GM12878 (cell line): ENCODE measurements at regions not wholly inside any gene's neighbourhood (a gene's known extent, or its start where the extent isn't known, plus 50 kb on each side); places are given as distances from the start of the nearest gene placed in this dataset.

Experiments
- ATAC-seq: fragments of 200-7000 bp; cut with Tn5 transposase; 3 replicates; pipeline ENCODE4 v1.9.1; 2020; ENCODE audit warnings: mild to moderate bottlenecking, moderate library complexity
- BruUV-seq: library from RNA; stranded (reverse); fragments of 400-500 nt; replicated peaks from 2 replicates; lab custom pipeline; 2021; lab: Mats Ljungman, UMichigan
- CTCF ChIA-PET: fragments of 300-600 bp; sonication (Branson Sonifier 250); formaldehyde crosslinking; extraction: SDS; loops from one replicate; lab custom pipeline; 2021; ENCODE audit warnings: inconsistent platforms; lab: Yijun Ruan, JAX
- POLR2A ChIA-PET: fragments of 350-600 bp; formaldehyde crosslinking; extraction: SDS; loops from one replicate; lab custom pipeline; 2021; ENCODE audit warnings: inconsistent platforms; lab: Charles Lee
- RAD21 ChIA-PET: fragments of 300-600 bp; sonication (Branson Sonifier 250); formaldehyde crosslinking; loops from one replicate; lab custom pipeline; 2023; ENCODE audit warnings: antibody characterized with exemption; ENCODE audit not compliant: unreplicated experiment; lab: Charles Lee
- SMC1A ChIA-PET: fragments of 300-600 bp; sonication (Branson Sonifier 250); formaldehyde crosslinking; loops from one replicate; lab custom pipeline; 2023; ENCODE audit not compliant: unreplicated experiment, uncharacterized antibody; lab: Charles Lee
- DNase-seq: peaks from one replicate; pipeline ENCODE4 v3.0.0-alpha.2; 2011; ENCODE audit warnings: low read depth, low spot score
- FAIRE-seq: peaks from 3 replicates; lab custom pipeline; 2011; peaks lifted over from hg19 to GRCh38; lab: Jason Lieb, UNC
- H2AFZ ChIP-seq: 2 replicates; pipeline ENCODE4 v1.6.0; 2011; ENCODE audit warnings: low read depth, low read length, control low read depth; ENCODE audit not compliant: control insufficient read depth
- H3K27ac ChIP-seq: 2 replicates; pipeline ENCODE4 v1.5.1; 2011; ENCODE audit warnings: control low read depth; ENCODE audit not compliant: control insufficient read depth, insufficient read depth
- H3K27me3 ChIP-seq, 2 experiments: replicated peaks in 1 of 2; 2 replicates each; pipeline versions ENCODE4 v1.6.0 to v1.6.1; 2011; ENCODE audit warnings: low read length in 1 of 2; ENCODE audit not compliant: control insufficient read depth in 2 of 2, insufficient read depth in 2 of 2
- H3K36me3 ChIP-seq, 2 experiments: 2 replicates each; pipeline ENCODE4 v1.5.1; 2011; ENCODE audit warnings: low read length in 1 of 2; ENCODE audit not compliant: control insufficient read depth in 2 of 2, insufficient read depth in 2 of 2
- H3K4me1 ChIP-seq: 2 replicates; pipeline ENCODE4 v1.6.1; 2011; ENCODE audit warnings: mild to moderate bottlenecking, low read length, moderate library complexity, mixed read lengths; ENCODE audit not compliant: control insufficient read depth, insufficient read depth
- H3K4me2 ChIP-seq: 2 replicates; pipeline ENCODE4 v1.6.0; 2011; ENCODE audit warnings: control low read depth; ENCODE audit not compliant: control insufficient read depth, insufficient read depth
- H3K4me3 ChIP-seq: fragments of 200-600 bp; sonication (generic); 2 replicates; pipeline ENCODE4 v1.5.1; 2016
- H3K79me2 ChIP-seq: 2 replicates; pipeline ENCODE4 v1.6.0; 2011; ENCODE audit warnings: low read length; ENCODE audit not compliant: control insufficient read depth, insufficient read depth
- H3K9ac ChIP-seq: 2 replicates; pipeline ENCODE4 v1.8.0; 2011; ENCODE audit warnings: low read length, control low read depth, mixed read lengths; ENCODE audit not compliant: control insufficient read depth, insufficient read depth
- H3K9me3 ChIP-seq: replicated peaks from 3 replicates; pipeline ENCODE4 v1.5.1; 2011; ENCODE audit warnings: mild to moderate bottlenecking, low read length; ENCODE audit not compliant: control insufficient read depth, insufficient read depth
- H4K20me1 ChIP-seq: 2 replicates; pipeline ENCODE4 v1.6.0; 2011; ENCODE audit not compliant: control insufficient read depth, insufficient read depth
- BCL3 ChIP-seq: IDR thresholded peaks from 2 replicates; pipeline ENCODE4 v1.6.1; 2011; ENCODE audit warnings: borderline replicate concordance, low read depth, mild to moderate bottlenecking, moderate library complexity, low read length; ENCODE audit not compliant: insufficient read depth, poor library complexity, severe bottlenecking
- HDAC6 ChIP-seq: fragments of 200-600 bp; sonication (generic); IDR thresholded peaks from one replicate; pipeline ENCODE4 v1.8.0; 2017; ENCODE audit warnings: antibody characterized with exemption; ENCODE audit not compliant: unreplicated experiment
- NBN ChIP-seq: fragments of 450-650 bp; IDR thresholded peaks from 2 replicates; pipeline ENCODE4 v1.6.1; 2016
- NFYA ChIP-seq: IDR thresholded peaks from 2 replicates; pipeline ENCODE4 v1.6.1; 2011; ENCODE audit warnings: low read depth, mild to moderate bottlenecking, low read length, improper control_type of control experiment, borderline replicate concordance
- POLR2AphosphoS5 ChIP-seq: IDR thresholded peaks from 2 replicates; pipeline ENCODE4 v1.6.1; 2011; ENCODE audit warnings: mild to moderate bottlenecking, low read length, inconsistent platforms
- SP1 ChIP-seq: IDR thresholded peaks from one replicate; pipeline ENCODE4 v1.6.1; 2011; ENCODE audit warnings: low read depth, low read length
- SREBF1 ChIP-seq: IDR thresholded peaks from 2 replicates; pipeline ENCODE4 v1.6.1; 2012; ENCODE audit warnings: mild to moderate bottlenecking, low read length
- SUZ12 ChIP-seq: fragments of 200-600 bp; sonication (generic); IDR thresholded peaks from one replicate; pipeline ENCODE4 v1.6.1; 2018; ENCODE audit warnings: antibody characterized with exemption, mild to moderate bottlenecking; ENCODE audit not compliant: unreplicated experiment
- ZNF592 ChIP-seq: fragments of 450-650 bp; IDR thresholded peaks from 2 replicates; pipeline ENCODE4 v1.6.1; 2017; ENCODE audit warnings: mild to moderate bottlenecking, moderate library complexity
- ZNF622 ChIP-seq: fragments of 450-650 bp; IDR thresholded peaks from 2 replicates; pipeline ENCODE4 v1.6.1; 2017; ENCODE audit warnings: mild to moderate bottlenecking, inconsistent platforms
- WGBS: methylation state at CpG from one replicate; pipeline ENCODE4 v1.1.6; 2016; ENCODE audit warnings: low lambda C conversion rate; ENCODE audit not compliant: insufficient replicate concordance, insufficient coverage; ENCODE audit errors: missing lambda C conversion rate; 5-methylcytosine and 5-hydroxymethylcytosine counted together
- in situ Hi-C: fragments of 300-500 bp; cut with MboI; formaldehyde crosslinking; loops from 9 replicates; pipeline ENCODE4 v1.14.3; 2018; ENCODE audit warnings: mixed read lengths
- intact Hi-C: fragments of 100-400 bp; cut with micrococcal nuclease; formaldehyde crosslinking; loops from one replicate; pipeline ENCODE4 v1.14.2; 2022; ENCODE audit not compliant: unreplicated experiment
- TF ChIP-seq, protein P1 (sequence below): fragments of 450-650 bp; formaldehyde crosslinking; IDR thresholded peaks from 2 replicates; pipeline ENCODE4 v1.5.0; 2022; ENCODE audit warnings: mild to moderate bottlenecking, missing genetic modification characterization
- TF ChIP-seq, protein P2 (sequence below), 3 experiments: IDR thresholded peaks in 2 of 3; conservative IDR thresholded peaks in 1 of 3; 2 replicates each; pipeline ENCODE4 v1.5.1; 2011; ENCODE audit warnings: low read depth in 3 of 3, low read length in 3 of 3, mild to moderate bottlenecking in 3 of 3, control low read depth in 2 of 3, moderate library complexity in 2 of 3, inconsistent platforms in 1 of 3, mixed read lengths in 1 of 3; ENCODE audit not compliant: control insufficient read depth in 2 of 3, insufficient read depth in 1 of 3; ENCODE audit errors: extremely low read depth in 1 of 3

- H3K9ac ChIP-seq, result no peak overlapping the region
- in situ Hi-C loops (no loop called here), intact Hi-C loops (no loop called here)
- no peak for DNase-seq
- no peak overlapping the region for H3K4me2 ChIP-seq
- TF ChIP-seq SUZ12 (no peak), BCL3 (no peak), ZNF592 (no peak), HDAC6 (no peak), NBN (no peak), POLR2AphosphoS5 (no peak), SREBF1 (no peak), SP1 (no peak), ZNF622 (no peak), NFYA (no peak)
- TF ChIP-seq, protein P1, sequence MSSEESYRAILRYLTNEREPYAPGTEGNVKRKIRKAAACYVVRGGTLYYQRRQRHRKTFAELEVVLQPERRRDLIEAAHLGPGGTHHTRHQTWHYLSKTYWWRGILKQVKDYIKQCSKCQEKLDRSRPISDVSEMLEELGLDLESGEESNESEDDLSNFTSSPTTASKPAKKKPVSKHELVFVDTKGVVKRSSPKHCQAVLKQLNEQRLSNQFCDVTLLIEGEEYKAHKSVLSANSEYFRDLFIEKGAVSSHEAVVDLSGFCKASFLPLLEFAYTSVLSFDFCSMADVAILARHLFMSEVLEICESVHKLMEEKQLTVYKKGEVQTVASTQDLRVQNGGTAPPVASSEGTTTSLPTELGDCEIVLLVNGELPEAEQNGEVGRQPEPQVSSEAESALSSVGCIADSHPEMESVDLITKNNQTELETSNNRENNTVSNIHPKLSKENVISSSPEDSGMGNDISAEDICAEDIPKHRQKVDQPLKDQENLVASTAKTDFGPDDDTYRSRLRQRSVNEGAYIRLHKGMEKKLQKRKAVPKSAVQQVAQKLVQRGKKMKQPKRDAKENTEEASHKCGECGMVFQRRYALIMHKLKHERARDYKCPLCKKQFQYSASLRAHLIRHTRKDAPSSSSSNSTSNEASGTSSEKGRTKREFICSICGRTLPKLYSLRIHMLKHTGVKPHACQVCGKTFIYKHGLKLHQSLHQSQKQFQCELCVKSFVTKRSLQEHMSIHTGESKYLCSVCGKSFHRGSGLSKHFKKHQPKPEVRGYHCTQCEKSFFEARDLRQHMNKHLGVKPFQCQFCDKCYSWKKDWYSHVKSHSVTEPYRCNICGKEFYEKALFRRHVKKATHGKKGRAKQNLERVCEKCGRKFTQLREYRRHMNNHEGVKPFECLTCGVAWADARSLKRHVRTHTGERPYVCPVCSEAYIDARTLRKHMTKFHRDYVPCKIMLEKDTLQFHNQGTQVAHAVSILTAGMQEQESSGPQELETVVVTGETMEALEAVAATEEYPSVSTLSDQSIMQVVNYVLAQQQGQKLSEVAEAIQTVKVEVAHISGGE (CRISPR knock-in tag), result no peak
- TF ChIP-seq, protein P2, sequence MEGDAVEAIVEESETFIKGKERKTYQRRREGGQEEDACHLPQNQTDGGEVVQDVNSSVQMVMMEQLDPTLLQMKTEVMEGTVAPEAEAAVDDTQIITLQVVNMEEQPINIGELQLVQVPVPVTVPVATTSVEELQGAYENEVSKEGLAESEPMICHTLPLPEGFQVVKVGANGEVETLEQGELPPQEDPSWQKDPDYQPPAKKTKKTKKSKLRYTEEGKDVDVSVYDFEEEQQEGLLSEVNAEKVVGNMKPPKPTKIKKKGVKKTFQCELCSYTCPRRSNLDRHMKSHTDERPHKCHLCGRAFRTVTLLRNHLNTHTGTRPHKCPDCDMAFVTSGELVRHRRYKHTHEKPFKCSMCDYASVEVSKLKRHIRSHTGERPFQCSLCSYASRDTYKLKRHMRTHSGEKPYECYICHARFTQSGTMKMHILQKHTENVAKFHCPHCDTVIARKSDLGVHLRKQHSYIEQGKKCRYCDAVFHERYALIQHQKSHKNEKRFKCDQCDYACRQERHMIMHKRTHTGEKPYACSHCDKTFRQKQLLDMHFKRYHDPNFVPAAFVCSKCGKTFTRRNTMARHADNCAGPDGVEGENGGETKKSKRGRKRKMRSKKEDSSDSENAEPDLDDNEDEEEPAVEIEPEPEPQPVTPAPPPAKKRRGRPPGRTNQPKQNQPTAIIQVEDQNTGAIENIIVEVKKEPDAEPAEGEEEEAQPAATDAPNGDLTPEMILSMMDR (IDR thresholded peaks at IDR 0.05 in 2 of 3, conservative IDR thresholded peaks at IDR 0.05 in 1 of 3; ENCODE audit: control insufficient read depth in 2 of 3, extremely low read depth in 1 of 3, insufficient read depth in 1 of 3, low read depth in 3 of 3, low read length in 3 of 3), result no peak
- H3K4me3 ChIP-seq, result no peak overlapping the region
- no peaks in the 10 kb centered on the region for H3K27me3 ChIP-seq
- no TSS peak for BruUV-seq
- H2AFZ ChIP-seq, result no peak overlapping the region
- H3K79me2 ChIP-seq, result no peaks in the 10 kb centered on the region
- H4K20me1 ChIP-seq, result no peaks in the 10 kb centered on the region
- ChIA-PET POLR2A (no interaction called here), CTCF (interaction anchor here (2.9 to 4.0 kb wide), 2 partner anchors 14 to 17 kb away, joined by 10 to 33 read pairs; no protein-coding TSS in a partner anchor), SMC1A (interaction anchor here (1.2 to 4.4 kb wide), 3 partner anchors 13 to 47 kb away, joined by 3 to 19 read pairs (median 5); no protein-coding TSS in a partner anchor), RAD21 (interaction anchor here (1.6 to 3.7 kb wide), 3 partner anchors 15 to 96 kb away, joined by 3 to 16 read pairs (median 15); no protein-coding TSS in a partner anchor)
- H3K9me3 ChIP-seq, result no peaks in the 10 kb centered on the region
- no peak for FAIRE-seq
- peak; percentile 34 for ATAC-seq
- H3K27ac ChIP-seq, result no peak overlapping the region
- 63% methylated on average over 2 of the region's 2 CpGs for WGBS
- H3K4me1 ChIP-seq, result no peaks in the 10 kb centered on the region
- H3K36me3 ChIP-seq, result no peaks in the 10 kb centered on the region
These were observed 81.7 kb downstream of the CCDC34 start for GRCh38 chr11:27281276-27281675.
